D721Med (cell line): ENCODE measurements at regions not wholly inside any gene's neighbourhood (a gene's known extent, or its start where the extent isn't known, plus 50 kb on each side); places are given as distances from the start of the nearest gene placed in this dataset.

ENCODE experiments used
- DNase-seq: peaks from one replicate; pipeline ENCODE4 v3.0.0; 2011; ENCODE audit warnings: low spot score; ENCODE audit not compliant: insufficient read length
- FAIRE-seq: peaks from 2 replicates; lab custom pipeline; 2011; peaks lifted over from hg19 to GRCh38; lab: Jason Lieb, UNC
- TF ChIP-seq, protein P1 (sequence below): IDR thresholded peaks from 2 replicates; pipeline ENCODE4 v1.5.1; 2012; ENCODE audit warnings: mild to moderate bottlenecking, control low read depth; ENCODE audit not compliant: insufficient read depth; ENCODE audit errors: missing control alignments

DNA sequence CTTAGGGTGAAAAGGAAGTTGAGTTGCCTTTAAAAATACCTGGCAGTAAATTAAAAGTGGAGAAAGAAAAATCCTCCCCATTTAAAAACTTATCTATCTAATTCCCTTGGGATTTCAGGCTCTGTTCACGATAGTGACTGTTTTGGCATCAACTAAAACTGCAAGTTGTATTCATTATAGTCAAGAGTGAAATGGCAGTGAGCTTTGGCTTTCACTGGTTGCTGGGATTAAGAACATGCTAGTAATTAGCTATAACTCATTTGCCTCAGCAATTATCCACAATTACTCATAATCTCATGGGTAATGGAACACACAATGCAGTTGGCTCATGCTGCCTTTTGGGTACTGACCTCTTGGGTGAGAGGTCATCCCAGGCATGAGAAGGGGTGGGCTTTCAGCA, 250.1 kb downstream of the GAS1 start:
- FAIRE-seq: no peak
- no peak for DNase-seq
- TF ChIP-seq, protein P1, sequence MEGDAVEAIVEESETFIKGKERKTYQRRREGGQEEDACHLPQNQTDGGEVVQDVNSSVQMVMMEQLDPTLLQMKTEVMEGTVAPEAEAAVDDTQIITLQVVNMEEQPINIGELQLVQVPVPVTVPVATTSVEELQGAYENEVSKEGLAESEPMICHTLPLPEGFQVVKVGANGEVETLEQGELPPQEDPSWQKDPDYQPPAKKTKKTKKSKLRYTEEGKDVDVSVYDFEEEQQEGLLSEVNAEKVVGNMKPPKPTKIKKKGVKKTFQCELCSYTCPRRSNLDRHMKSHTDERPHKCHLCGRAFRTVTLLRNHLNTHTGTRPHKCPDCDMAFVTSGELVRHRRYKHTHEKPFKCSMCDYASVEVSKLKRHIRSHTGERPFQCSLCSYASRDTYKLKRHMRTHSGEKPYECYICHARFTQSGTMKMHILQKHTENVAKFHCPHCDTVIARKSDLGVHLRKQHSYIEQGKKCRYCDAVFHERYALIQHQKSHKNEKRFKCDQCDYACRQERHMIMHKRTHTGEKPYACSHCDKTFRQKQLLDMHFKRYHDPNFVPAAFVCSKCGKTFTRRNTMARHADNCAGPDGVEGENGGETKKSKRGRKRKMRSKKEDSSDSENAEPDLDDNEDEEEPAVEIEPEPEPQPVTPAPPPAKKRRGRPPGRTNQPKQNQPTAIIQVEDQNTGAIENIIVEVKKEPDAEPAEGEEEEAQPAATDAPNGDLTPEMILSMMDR: no peak

DNA sequence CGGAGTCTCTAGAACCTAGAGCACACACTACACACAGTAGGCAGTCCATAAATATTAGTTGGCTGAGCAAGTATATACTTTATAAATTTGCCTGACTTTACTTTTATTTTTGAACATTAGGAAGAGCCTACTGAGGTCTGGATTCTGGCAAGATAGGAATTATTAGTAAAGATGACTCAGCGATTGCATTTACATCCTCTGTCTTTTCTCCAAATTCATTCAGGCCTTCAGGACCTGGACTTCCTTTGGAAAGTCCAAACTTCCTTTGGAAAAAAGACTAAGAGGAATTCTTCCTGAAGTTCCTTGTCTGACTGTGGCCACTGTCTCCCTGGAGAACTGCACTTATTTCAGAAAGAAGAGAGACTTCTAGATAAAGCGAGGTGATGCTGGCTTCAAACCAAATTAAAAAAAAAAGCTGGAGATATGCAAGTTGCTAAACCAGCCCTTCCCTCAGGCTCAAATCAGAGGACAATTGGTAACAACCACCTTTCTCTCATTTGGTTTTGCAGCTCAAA, 251.3 kb downstream of the GAS1 start:
- DNase-seq: no peak
- no peak for FAIRE-seq
- TF ChIP-seq, protein P1: no peak

GRCh38 chr9:86690034-86690433, 257.3 kb downstream of the GAS1 start:
- no peak for FAIRE-seq
- DNase-seq: no peak
- TF ChIP-seq, protein P1: no peak

- TF ChIP-seq, protein P1: no peak
- FAIRE-seq (no peak), DNase-seq (no peak)
These were observed 259.5 kb downstream of the GAS1 start for GRCh38 chr9:86687788-86688187.

DNA sequence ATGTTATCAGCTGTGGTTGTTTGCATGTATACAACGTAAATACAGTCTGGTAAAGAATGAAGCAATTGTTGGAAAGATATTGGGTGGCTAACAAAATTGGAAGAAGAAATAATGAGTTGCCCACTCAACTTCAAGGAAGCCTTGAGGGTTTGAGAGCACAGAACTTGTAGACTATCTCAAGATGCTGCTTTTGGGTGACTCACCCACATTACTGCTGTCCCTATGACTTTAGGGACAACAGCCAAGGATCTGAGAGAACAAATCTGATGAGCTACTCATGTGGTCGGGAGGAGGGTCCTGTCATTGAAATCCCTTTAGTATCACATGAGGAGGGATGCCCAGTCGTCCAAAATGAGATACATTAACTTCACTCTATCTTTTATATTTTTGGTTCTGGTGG, 261.8 kb downstream of the GAS1 start:
- FAIRE-seq (no peak), DNase-seq (no peak)
- TF ChIP-seq, protein P1: no peak

GRCh38 chr9:86684148-86684547, 263.2 kb downstream of the GAS1 start:
- TF ChIP-seq, protein P1: no peak
- DNase-seq (no peak), FAIRE-seq (no peak)

DNA sequence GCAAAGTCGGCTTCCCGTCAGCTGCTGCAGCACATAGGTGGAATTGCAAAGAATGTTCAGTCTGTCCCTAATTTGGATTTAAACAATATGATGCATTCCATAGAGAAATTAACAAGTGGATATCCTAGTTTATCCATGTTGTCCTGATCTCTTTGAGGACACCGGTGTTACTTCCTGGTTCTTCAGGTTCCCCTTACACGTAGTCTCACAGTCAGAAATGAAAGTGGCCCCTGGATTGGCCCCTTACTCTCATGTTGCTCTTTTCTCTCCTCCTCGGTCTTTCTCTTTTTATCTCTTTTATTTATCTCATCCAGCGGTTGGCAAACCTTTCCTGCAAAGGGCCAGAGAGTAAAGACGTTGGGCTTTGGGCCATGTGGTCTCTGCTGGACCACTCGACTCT, 265.1 kb downstream of the GAS1 start:
- DNase-seq (no peak), FAIRE-seq (no peak)
- TF ChIP-seq, protein P1: no peak
